ENCODE measurements at regions not wholly inside any gene's neighbourhood (a gene's known extent, or its start where the extent isn't known, plus 50 kb on each side); places are given as distances from the start of the nearest gene placed in this dataset.

- no peak for DNase-seq
Observed at GRCh38 chr13:50587645-50588373, 255.7 kb downstream of the DLEU7 start.

DNA sequence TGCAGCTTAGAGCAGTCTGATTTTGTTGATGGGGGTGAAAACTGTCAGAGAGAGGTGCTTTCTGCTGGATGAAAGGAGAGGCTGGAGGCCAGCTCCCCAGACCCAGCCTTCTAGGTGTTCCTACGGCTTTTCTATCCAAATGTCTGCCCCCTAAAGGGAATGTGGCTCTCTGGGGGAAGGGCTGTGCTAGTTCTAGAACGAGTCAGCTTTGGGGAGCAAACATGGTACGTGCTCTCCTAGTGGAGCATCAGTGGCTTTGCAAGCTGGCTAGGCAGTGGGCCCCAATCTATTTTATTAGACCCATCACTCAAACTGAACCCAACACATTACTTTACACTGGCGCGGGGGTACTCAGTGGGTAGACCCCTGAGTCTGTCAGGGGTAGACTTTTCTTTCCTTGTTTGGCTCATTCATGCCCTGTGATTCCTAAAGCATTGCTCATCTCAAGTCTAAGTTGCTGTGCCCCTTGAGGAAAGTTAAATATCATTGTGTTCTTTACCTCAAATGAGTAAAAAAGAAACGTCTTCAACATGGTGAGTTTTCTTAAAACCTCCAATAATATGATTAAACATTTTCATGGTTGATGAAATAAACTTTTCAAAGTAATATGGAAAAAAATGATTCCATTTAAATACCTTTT is 254.9 kb downstream of the DLEU7 start:
- no peak for DNase-seq

DNA sequence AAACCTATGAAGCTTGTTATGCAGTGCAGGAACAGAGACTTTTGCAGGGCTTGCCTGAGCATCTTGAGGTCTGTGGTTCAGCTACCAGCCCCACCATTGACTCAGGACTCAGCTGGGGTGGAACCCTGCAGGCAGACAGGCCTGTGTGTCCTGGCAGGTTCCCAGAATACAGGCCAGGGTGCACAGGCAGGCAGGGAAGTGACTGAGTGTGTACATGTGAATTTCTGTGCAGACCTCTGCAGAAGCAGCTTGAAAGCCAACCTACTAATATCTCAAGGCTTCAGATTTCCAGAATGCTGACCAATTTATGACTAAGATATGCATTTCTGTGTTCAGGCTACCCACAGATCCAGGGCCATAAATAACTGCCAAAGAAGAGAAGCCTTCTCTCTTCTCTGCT is 254.4 kb downstream of the DLEU7 start:
- DNase-seq, result peak; percentile 68

GRCh38 chr13:50589651-50590054 is 253.8 kb downstream of the DLEU7 start:
- peak; percentile 75 for DNase-seq

- peak; percentile 69 for DNase-seq
Observed at GRCh38 chr13:50592412-50593155, 250.9 kb downstream of the DLEU7 start.

GRCh38 chr13:50593207-50593606 is 250.3 kb downstream of the DLEU7 start:
- no peak for DNase-seq

- no peak for DNase-seq
Observed at GRCh38 chr13:50594276-50595051, 249.0 kb downstream of the DLEU7 start.

- no peak for DNase-seq
Observed at GRCh38 chr13:50595196-50595595, 248.3 kb downstream of the DLEU7 start.

GRCh38 chr13:50596156-50596555 is 247.3 kb downstream of the DLEU7 start:
- no peak for DNase-seq

DNA sequence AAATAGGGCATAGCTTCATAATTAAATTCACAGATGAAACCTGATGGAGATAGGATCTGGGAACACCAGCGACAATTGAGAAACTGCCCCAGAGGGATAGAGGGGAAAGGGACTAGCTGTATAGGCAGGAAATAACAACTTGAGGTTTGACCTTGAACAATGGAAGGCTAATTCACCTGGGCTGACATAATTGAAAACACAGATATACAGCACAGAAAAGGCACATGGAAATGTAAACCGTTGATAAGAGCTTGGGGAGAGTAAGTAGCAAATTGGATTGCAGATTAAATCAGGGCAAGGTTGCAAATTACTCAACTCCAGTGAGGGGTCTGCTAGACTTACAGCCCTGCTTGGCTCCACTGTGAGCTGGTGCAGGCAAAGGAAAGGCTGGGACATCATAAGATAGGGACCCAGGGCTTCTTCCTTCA is 246.7 kb downstream of the DLEU7 start:
- DNase-seq, result no peak

GRCh38 chr13:50598338-50598737 is 245.2 kb downstream of the DLEU7 start:
- DNase-seq, result no peak

DNA sequence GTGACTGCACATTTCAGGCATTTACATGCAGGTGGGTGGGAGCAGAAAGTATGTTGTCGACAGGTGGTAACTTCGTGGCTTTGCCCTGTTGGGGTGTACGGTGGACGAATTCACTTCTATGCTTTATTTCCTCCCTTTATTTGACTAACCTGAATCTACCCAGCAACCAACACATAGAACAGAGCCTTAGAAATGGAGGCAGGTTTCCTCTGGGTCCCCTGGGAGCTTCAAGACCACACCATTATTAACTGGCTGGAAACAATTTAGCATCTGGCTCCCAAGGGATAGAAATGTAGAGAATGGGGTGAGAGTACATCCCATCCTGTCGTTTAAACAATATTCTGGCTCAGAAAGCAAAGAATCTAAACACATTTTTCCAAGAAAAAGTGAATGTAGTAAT is 244.4 kb downstream of the DLEU7 start:
- no peak for DNase-seq

GRCh38 chr13:50599927-50600326 is 243.6 kb downstream of the DLEU7 start:
- no peak for DNase-seq

DNA sequence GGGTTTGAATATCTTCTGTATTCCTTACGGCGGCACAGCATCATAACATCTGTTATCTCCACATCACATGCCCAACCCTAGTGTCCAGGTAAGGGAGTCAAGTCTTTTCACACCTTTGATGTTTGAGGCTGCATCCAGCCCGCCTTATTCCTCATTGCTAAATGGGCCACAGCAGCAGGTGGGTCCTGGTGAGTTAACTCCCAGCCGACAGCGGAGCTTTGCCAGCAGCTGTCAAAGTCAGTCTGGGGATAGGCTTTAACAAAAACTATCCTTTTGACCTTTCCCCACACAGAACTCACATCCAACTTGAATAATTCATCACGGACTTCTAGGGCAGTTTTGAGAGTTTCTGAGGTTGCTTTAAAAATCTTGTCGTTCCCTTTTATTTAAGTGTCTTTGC is 235.1 kb downstream of the DLEU7 start:
- no peak for DNase-seq

- DNase-seq, result no peak
Observed at GRCh38 chr13:50609011-50609410, 234.5 kb downstream of the DLEU7 start.

DNA sequence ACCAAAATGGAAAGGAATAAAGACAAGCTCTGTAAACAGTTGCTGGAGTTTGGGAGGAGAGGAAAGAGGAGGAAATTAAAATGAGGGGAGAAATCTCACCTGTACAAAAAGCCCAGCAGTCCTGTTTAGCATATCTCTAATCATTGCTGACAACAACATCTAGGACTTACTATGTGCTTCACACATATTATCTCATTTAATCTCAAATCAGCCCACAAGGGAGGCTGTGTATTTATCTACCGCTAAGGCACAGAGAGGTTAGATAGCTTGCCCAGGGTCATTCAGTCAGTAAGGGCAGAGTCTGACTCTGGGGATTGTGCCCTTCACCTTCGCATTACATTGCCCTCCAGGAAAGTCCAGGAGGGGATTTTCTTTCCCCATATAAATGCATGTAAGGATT is 233.3 kb downstream of the DLEU7 start:
- DNase-seq, result no peak

- DNase-seq, result no peak
Observed at GRCh38 chr13:50611117-50611781, 232.2 kb downstream of the DLEU7 start.

DNA sequence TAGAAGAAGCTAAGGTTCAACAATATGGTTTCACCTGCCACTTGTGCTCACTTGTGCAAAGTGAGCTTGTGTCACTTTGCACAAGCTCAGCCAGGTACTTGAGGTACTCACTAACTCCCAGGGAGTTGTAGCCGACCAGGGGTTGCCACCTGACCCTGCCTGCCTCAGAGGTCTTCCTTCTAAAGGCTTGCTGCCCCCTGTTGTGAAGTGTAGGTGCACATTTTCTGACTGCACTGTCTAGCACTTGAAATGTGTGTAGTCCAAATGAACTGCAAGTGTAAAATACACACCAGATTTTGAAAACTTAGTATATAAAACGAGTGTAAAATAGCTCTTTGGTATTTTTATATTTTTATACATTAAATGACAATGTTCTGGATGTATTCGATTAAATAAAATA is 230.8 kb downstream of the DLEU7 start:
- no peak for DNase-seq

DNA sequence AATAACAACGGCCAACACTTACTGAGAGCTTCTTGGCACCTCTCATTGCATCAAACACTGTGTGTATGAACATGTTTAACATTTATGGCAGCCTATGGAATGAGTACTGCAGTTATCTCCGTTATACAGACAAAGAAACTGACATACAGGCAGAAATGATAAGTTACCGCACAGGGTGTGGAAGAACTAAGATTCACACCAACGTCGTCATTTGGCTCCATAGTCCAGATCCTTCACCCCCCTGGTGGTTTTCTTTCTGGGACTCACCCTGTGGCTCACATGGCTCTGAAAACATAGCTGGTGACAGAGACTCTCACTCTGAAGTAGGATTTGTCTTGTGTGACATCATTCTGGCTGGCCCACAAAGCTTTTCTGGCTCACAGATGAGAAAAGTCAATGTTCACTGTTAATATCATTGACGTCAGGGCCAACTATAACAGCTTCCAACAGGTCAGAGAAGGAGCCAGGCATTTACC is 230.1 kb downstream of the DLEU7 start:
- DNase-seq, result no peak

GRCh38 chr13:50615234-50615633 is 228.3 kb downstream of the DLEU7 start:
- no peak for DNase-seq

DNA sequence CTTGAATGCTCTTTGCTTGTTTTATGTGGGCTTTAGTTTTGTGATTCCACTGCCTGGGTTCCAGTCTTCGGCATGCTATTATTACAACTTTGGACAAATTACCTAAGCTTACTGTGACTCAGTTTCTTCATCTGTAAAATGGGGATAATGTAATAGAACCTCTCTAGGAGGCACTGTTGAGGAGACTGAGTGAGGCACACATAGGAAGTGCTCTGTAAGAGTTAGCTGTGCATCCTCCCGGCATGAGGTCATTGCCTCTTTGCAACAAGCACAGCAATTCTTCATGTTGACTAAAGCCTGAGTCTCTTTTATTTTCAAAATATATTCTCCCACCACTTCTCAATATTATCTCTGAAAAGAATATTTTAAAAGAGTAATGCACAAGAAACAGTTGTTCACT is 227.4 kb downstream of the DLEU7 start:
- no peak for DNase-seq

- peak; percentile 63 for DNase-seq
Observed at GRCh38 chr13:50617134-50617721, 226.3 kb downstream of the DLEU7 start.
